ENCODE measurements at regions not wholly inside any gene's neighbourhood (a gene's known extent, or its start where the extent isn't known, plus 50 kb on each side); places are given as distances from the start of the nearest gene placed in this dataset.
A peak's percentile ranks its signal among the peaks of the same experiment; 100 is the strongest.
"Not testable (repeated sequence)": the region's sequence is repeated elsewhere in the genome, so short reads cannot be mapped to it uniquely, and the experiment has no call there.

GRCh38 chr21:18831942-18832676, 428.5 kb upstream of the TMPRSS15 start:
- Histone ChIP-seq H2BK15ac (ENCODE audit: low read depth, poor library complexity, severe bottlenecking) (no peak overlapping the region), H2AK5ac (ENCODE audit: low read length, severe bottlenecking) (no peak overlapping the region), H2BK120ac (ENCODE audit: low read depth, low read length) (no peak overlapping the region), H3K79me1 (replicated peaks; ENCODE audit: low read length, poor library complexity, severe bottlenecking) (no peaks in the 10 kb centered on the region), H3K18ac (ENCODE audit: low read depth in 1 of 2, low read length in 2 of 2) (no peak overlapping the region), H3K27me3 (ENCODE audit: control insufficient read depth in 1 of 2, insufficient read depth in 1 of 2, low read length in 2 of 2) (no peaks in the 10 kb centered on the region), H2AFZ (ENCODE audit: low read depth, low read length) (no peak overlapping the region), H3K4me2 (ENCODE audit: low read length, poor library complexity, severe bottlenecking) (no peak overlapping the region), H2BK5ac (ENCODE audit: low read depth, low read length, poor library complexity, severe bottlenecking) (no peak overlapping the region), H3K9me3 (ENCODE audit: control insufficient read depth, low read length) (peaks cover 3% of the 10 kb centered on the region), H4K91ac (ENCODE audit: low read length) (no peak overlapping the region), H3K14ac (ENCODE audit: low read length in 2 of 2) (no peak overlapping the region), H3K27ac (ENCODE audit: low read length, poor library complexity, severe bottlenecking) (no peak overlapping the region), H3K36me3 (ENCODE audit: control insufficient read depth in 1 of 2, insufficient read depth in 2 of 2, low read depth in 1 of 2, low read length in 2 of 2) (no peaks in the 10 kb centered on the region), H4K8ac (ENCODE audit: low read length) (no peak overlapping the region), H3K9ac (ENCODE audit: low read length) (no peak overlapping the region), H3K4me3 (ENCODE audit: insufficient read depth in 1 of 2, low read depth in 1 of 2, low read length in 2 of 2) (no peak overlapping the region), H3K4ac (ENCODE audit: low read depth in 1 of 2, low read length in 2 of 2) (no peak overlapping the region), H2BK12ac (ENCODE audit: low read length in 2 of 2) (no peak overlapping the region), H3K23ac (ENCODE audit: low read length in 2 of 2) (no peak overlapping the region), H3K4me1 (ENCODE audit: control insufficient read depth, insufficient read depth, low read depth, low read length) (no peaks in the 10 kb centered on the region)
- peak; percentile 1 for DNase-seq
- 53% methylated on average over 2 of the region's 2 CpGs for WGBS

GRCh38 chr21:18832950-18833349, 429.4 kb upstream of the TMPRSS15 start:
- Histone ChIP-seq H3K9ac (ENCODE audit: low read length) (no peak overlapping the region), H3K36me3 (ENCODE audit: control insufficient read depth in 1 of 2, insufficient read depth in 2 of 2, low read depth in 1 of 2, low read length in 2 of 2) (no peaks in the 10 kb centered on the region), H3K9me3 (ENCODE audit: control insufficient read depth, low read length) (peaks cover 7% of the 10 kb centered on the region), H3K4ac (ENCODE audit: low read depth in 1 of 2, low read length in 2 of 2) (no peak overlapping the region), H3K27me3 (ENCODE audit: control insufficient read depth in 1 of 2, insufficient read depth in 1 of 2, low read length in 2 of 2) (no peaks in the 10 kb centered on the region), H3K79me1 (replicated peaks; ENCODE audit: low read length, poor library complexity, severe bottlenecking) (no peaks in the 10 kb centered on the region), H4K91ac (ENCODE audit: low read length) (no peak overlapping the region), H2BK15ac (ENCODE audit: low read depth, poor library complexity, severe bottlenecking) (no peak overlapping the region), H3K4me3 (ENCODE audit: insufficient read depth in 1 of 2, low read depth in 1 of 2, low read length in 2 of 2) (no peak overlapping the region), H2BK5ac (ENCODE audit: low read depth, low read length, poor library complexity, severe bottlenecking) (no peak overlapping the region), H2AFZ (ENCODE audit: low read depth, low read length) (no peak overlapping the region), H3K27ac (ENCODE audit: low read length, poor library complexity, severe bottlenecking) (no peak overlapping the region), H3K14ac (ENCODE audit: low read length in 2 of 2) (no peak overlapping the region), H2BK12ac (ENCODE audit: low read length in 2 of 2) (no peak overlapping the region), H3K18ac (ENCODE audit: low read depth in 1 of 2, low read length in 2 of 2) (no peak overlapping the region), H3K4me1 (ENCODE audit: control insufficient read depth, insufficient read depth, low read depth, low read length) (no peaks in the 10 kb centered on the region), H4K8ac (ENCODE audit: low read length) (no peak overlapping the region), H2AK5ac (ENCODE audit: low read length, severe bottlenecking) (no peak overlapping the region), H3K23ac (ENCODE audit: low read length in 2 of 2) (no peak overlapping the region), H3K4me2 (ENCODE audit: low read length, poor library complexity, severe bottlenecking) (no peak overlapping the region), H2BK120ac (ENCODE audit: low read depth, low read length) (no peak overlapping the region)
- 20% methylated on average over 1 of the region's 2 CpGs for WGBS
- DNase-seq = peak; percentile 67

- not testable (repeated sequence) for H2BK5ac ChIP-seq (ENCODE audit: low read depth, low read length, poor library complexity, severe bottlenecking); H2BK12ac ChIP-seq (ENCODE audit: low read length in 2 of 2); H3K9ac ChIP-seq (ENCODE audit: low read length); H3K27ac ChIP-seq (ENCODE audit: low read length, poor library complexity, severe bottlenecking); H4K91ac ChIP-seq (ENCODE audit: low read length); H2AK5ac ChIP-seq (ENCODE audit: low read length, severe bottlenecking); H2BK120ac ChIP-seq (ENCODE audit: low read depth, low read length); H3K27me3 ChIP-seq (ENCODE audit: control insufficient read depth in 1 of 2, insufficient read depth in 1 of 2, low read length in 2 of 2); H3K79me1 ChIP-seq (replicated peaks; ENCODE audit: low read length, poor library complexity, severe bottlenecking); H3K36me3 ChIP-seq (ENCODE audit: control insufficient read depth in 1 of 2, insufficient read depth in 2 of 2, low read depth in 1 of 2, low read length in 2 of 2); H3K23ac ChIP-seq (ENCODE audit: low read length in 2 of 2); H3K4ac ChIP-seq (ENCODE audit: low read depth in 1 of 2, low read length in 2 of 2); H3K18ac ChIP-seq (ENCODE audit: low read depth in 1 of 2, low read length in 2 of 2); H3K14ac ChIP-seq (ENCODE audit: low read length in 2 of 2); H3K4me2 ChIP-seq (ENCODE audit: low read length, poor library complexity, severe bottlenecking); H2BK15ac ChIP-seq (ENCODE audit: low read depth, poor library complexity, severe bottlenecking); H4K8ac ChIP-seq (ENCODE audit: low read length); H3K4me1 ChIP-seq (ENCODE audit: control insufficient read depth, insufficient read depth, low read depth, low read length); DNase-seq; H3K9me3 ChIP-seq (ENCODE audit: control insufficient read depth, low read length); H2AFZ ChIP-seq (ENCODE audit: low read depth, low read length); H3K4me3 ChIP-seq (ENCODE audit: insufficient read depth in 1 of 2, low read depth in 1 of 2, low read length in 2 of 2)
- 83% methylated on average over 1 of the region's 2 CpGs for WGBS
Measured at GRCh38 chr21:18834121-18834520, 430.5 kb upstream of the TMPRSS15 start.

- Histone ChIP-seq H3K36me3 (ENCODE audit: control insufficient read depth in 1 of 2, insufficient read depth in 2 of 2, low read depth in 1 of 2, low read length in 2 of 2) (no peaks in the 10 kb centered on the region), H3K23ac (ENCODE audit: low read length in 2 of 2) (no peak overlapping the region), H3K27ac (ENCODE audit: low read length, poor library complexity, severe bottlenecking) (no peak overlapping the region), H3K9me3 (ENCODE audit: control insufficient read depth, low read length) (peaks cover 7% of the 10 kb centered on the region), H3K4me3 (ENCODE audit: insufficient read depth in 1 of 2, low read depth in 1 of 2, low read length in 2 of 2) (no peak overlapping the region), H2BK120ac (ENCODE audit: low read depth, low read length) (no peak overlapping the region), H3K4me1 (ENCODE audit: control insufficient read depth, insufficient read depth, low read depth, low read length) (no peaks in the 10 kb centered on the region), H2AFZ (ENCODE audit: low read depth, low read length) (no peak overlapping the region), H4K91ac (ENCODE audit: low read length) (no peak overlapping the region), H3K9ac (ENCODE audit: low read length) (no peak overlapping the region), H3K14ac (ENCODE audit: low read length in 2 of 2) (no peak overlapping the region), H3K18ac (ENCODE audit: low read depth in 1 of 2, low read length in 2 of 2) (no peak overlapping the region), H2BK12ac (ENCODE audit: low read length in 2 of 2) (no peak overlapping the region), H4K8ac (ENCODE audit: low read length) (no peak overlapping the region), H2BK15ac (ENCODE audit: low read depth, poor library complexity, severe bottlenecking) (no peak overlapping the region), H3K4me2 (ENCODE audit: low read length, poor library complexity, severe bottlenecking) (no peak overlapping the region), H2BK5ac (ENCODE audit: low read depth, low read length, poor library complexity, severe bottlenecking) (no peak overlapping the region), H3K79me1 (replicated peaks; ENCODE audit: low read length, poor library complexity, severe bottlenecking) (no peaks in the 10 kb centered on the region), H3K27me3 (ENCODE audit: control insufficient read depth in 1 of 2, insufficient read depth in 1 of 2, low read length in 2 of 2) (no peaks in the 10 kb centered on the region), H2AK5ac (ENCODE audit: low read length, severe bottlenecking) (no peak overlapping the region), H3K4ac (ENCODE audit: low read depth in 1 of 2, low read length in 2 of 2) (no peak overlapping the region)
- 33% methylated on average over 1 of the region's 1 CpG for WGBS
- DNase-seq = no peak
Measured at GRCh38 chr21:18840239-18840638, 436.7 kb upstream of the TMPRSS15 start.

Measured in mesenchymal stem cell (in vitro differentiated cells and primary cell).